ENCODE measurements at regions not wholly inside any gene's neighbourhood (a gene's known extent, or its start where the extent isn't known, plus 50 kb on each side); places are given as distances from the start of the nearest gene placed in this dataset.
"Not testable (repeated sequence)": the region's sequence is repeated elsewhere in the genome, so short reads cannot be mapped to it uniquely, and the experiment has no call there.

- H3K27ac ChIP-seq (ENCODE audit: low read depth, low read length) = no peak overlapping the region
- no peak overlapping the region for H3K9ac ChIP-seq (ENCODE audit: low read depth, low read length)
- no peaks in the 10 kb centered on the region for H3K27me3 ChIP-seq (ENCODE audit: insufficient read depth, low read length)
- no peak overlapping the region for H3K4me3 ChIP-seq (ENCODE audit: low read length)
- no peaks in the 10 kb centered on the region for H3K9me3 ChIP-seq (ENCODE audit: insufficient read depth, low read depth, low read length)
- H3K36me3 ChIP-seq (ENCODE audit: insufficient read depth, low read length) = no peaks in the 10 kb centered on the region
- 96% methylated on average over 11 of the region's 12 CpGs for WGBS
- no peaks in the 10 kb centered on the region for H3K4me1 ChIP-seq (ENCODE audit: insufficient read depth, low read length)
Observed at GRCh38 chr7:68725843-68726785, 872.2 kb upstream of the AUTS2 start.

- not testable (repeated sequence) for H3K9me3 ChIP-seq (ENCODE audit: insufficient read depth, low read depth, low read length); H3K4me3 ChIP-seq (ENCODE audit: low read length); H3K27ac ChIP-seq (ENCODE audit: low read depth, low read length); H3K9ac ChIP-seq (ENCODE audit: low read depth, low read length); H3K27me3 ChIP-seq (ENCODE audit: insufficient read depth, low read length); H3K36me3 ChIP-seq (ENCODE audit: insufficient read depth, low read length); H3K4me1 ChIP-seq (ENCODE audit: insufficient read depth, low read length)
- 97% methylated on average over 6 of the region's 6 CpGs for WGBS
Observed at GRCh38 chr7:68728720-68729119, 869.6 kb upstream of the AUTS2 start.

GRCh38 chr7:68729371-68729770 is 868.9 kb upstream of the AUTS2 start:
- Histone ChIP-seq H3K27me3 (ENCODE audit: insufficient read depth, low read length) (no peaks in the 10 kb centered on the region), H3K36me3 (ENCODE audit: insufficient read depth, low read length) (no peaks in the 10 kb centered on the region), H3K4me3 (ENCODE audit: low read length) (no peak overlapping the region), H3K9ac (ENCODE audit: low read depth, low read length) (no peak overlapping the region), H3K9me3 (ENCODE audit: insufficient read depth, low read depth, low read length) (no peaks in the 10 kb centered on the region), H3K27ac (ENCODE audit: low read depth, low read length) (no peak overlapping the region), H3K4me1 (ENCODE audit: insufficient read depth, low read length) (peaks cover 3% of the 10 kb centered on the region; the same call in 1 of the 2 replicates)
- 91% methylated on average over 7 of the region's 7 CpGs for WGBS

GRCh38 chr7:68730194-68730593 is 868.1 kb upstream of the AUTS2 start:
- peaks cover 3% of the 10 kb centered on the region; the same call in 1 of the 2 replicates for H3K4me1 ChIP-seq (ENCODE audit: insufficient read depth, low read length)
- no peaks in the 10 kb centered on the region for H3K27me3 ChIP-seq (ENCODE audit: insufficient read depth, low read length)
- no peak overlapping the region for H3K9ac ChIP-seq (ENCODE audit: low read depth, low read length)
- no peaks in the 10 kb centered on the region for H3K9me3 ChIP-seq (ENCODE audit: insufficient read depth, low read depth, low read length)
- no peak overlapping the region for H3K27ac ChIP-seq (ENCODE audit: low read depth, low read length)
- H3K36me3 ChIP-seq (ENCODE audit: insufficient read depth, low read length) = no peaks in the 10 kb centered on the region
- WGBS = 75% methylated on average over 2 of the region's 2 CpGs
- H3K4me3 ChIP-seq (ENCODE audit: low read length) = no peak overlapping the region

GRCh38 chr7:68730964-68731363 is 867.3 kb upstream of the AUTS2 start:
- no peak overlapping the region for H3K4me3 ChIP-seq (ENCODE audit: low read length)
- no peaks in the 10 kb centered on the region for H3K36me3 ChIP-seq (ENCODE audit: insufficient read depth, low read length)
- H3K4me1 ChIP-seq (ENCODE audit: insufficient read depth, low read length) = peaks cover 3% of the 10 kb centered on the region; the same call in 1 of the 2 replicates
- no peaks in the 10 kb centered on the region for H3K27me3 ChIP-seq (ENCODE audit: insufficient read depth, low read length)
- H3K27ac ChIP-seq (ENCODE audit: low read depth, low read length) = no peak overlapping the region
- H3K9ac ChIP-seq (ENCODE audit: low read depth, low read length) = no peak overlapping the region
- no peaks in the 10 kb centered on the region for H3K9me3 ChIP-seq (ENCODE audit: insufficient read depth, low read depth, low read length)

- Histone ChIP-seq H3K27ac (ENCODE audit: low read depth, low read length) (no peak overlapping the region), H3K4me3 (ENCODE audit: low read length) (no peak overlapping the region), H3K4me1 (ENCODE audit: insufficient read depth, low read length) (peaks cover 3% of the 10 kb centered on the region; the same call in 1 of the 2 replicates), H3K36me3 (ENCODE audit: insufficient read depth, low read length) (no peaks in the 10 kb centered on the region), H3K9ac (ENCODE audit: low read depth, low read length) (no peak overlapping the region), H3K9me3 (ENCODE audit: insufficient read depth, low read depth, low read length) (no peaks in the 10 kb centered on the region), H3K27me3 (ENCODE audit: insufficient read depth, low read length) (no peaks in the 10 kb centered on the region)
- 89% methylated on average over 8 of the region's 8 CpGs for WGBS
Observed at GRCh38 chr7:68733219-68734153, 864.8 kb upstream of the AUTS2 start.

- Histone ChIP-seq H3K36me3 (ENCODE audit: insufficient read depth, low read length) (no peaks in the 10 kb centered on the region), H3K9me3 (ENCODE audit: insufficient read depth, low read depth, low read length) (no peaks in the 10 kb centered on the region), H3K4me3 (ENCODE audit: low read length) (no peak overlapping the region), H3K27me3 (ENCODE audit: insufficient read depth, low read length) (no peaks in the 10 kb centered on the region), H3K9ac (ENCODE audit: low read depth, low read length) (no peak overlapping the region), H3K4me1 (ENCODE audit: insufficient read depth, low read length) (peaks cover 3% of the 10 kb centered on the region; the same call in 1 of the 2 replicates), H3K27ac (ENCODE audit: low read depth, low read length) (no peak overlapping the region)
- WGBS = 91% methylated on average over 5 of the region's 5 CpGs
Observed at GRCh38 chr7:68734431-68734830, 863.8 kb upstream of the AUTS2 start.

GRCh38 chr7:68739306-68739705 is 859.0 kb upstream of the AUTS2 start:
- no peaks in the 10 kb centered on the region for H3K4me1 ChIP-seq (ENCODE audit: insufficient read depth, low read length)
- H3K36me3 ChIP-seq (ENCODE audit: insufficient read depth, low read length) = no peaks in the 10 kb centered on the region
- H3K9me3 ChIP-seq (ENCODE audit: insufficient read depth, low read depth, low read length) = no peaks in the 10 kb centered on the region
- WGBS = 95% methylated on average over 5 of the region's 5 CpGs
- H3K9ac ChIP-seq (ENCODE audit: low read depth, low read length) = no peak overlapping the region
- H3K4me3 ChIP-seq (ENCODE audit: low read length) = no peak overlapping the region
- no peak overlapping the region for H3K27ac ChIP-seq (ENCODE audit: low read depth, low read length)
- H3K27me3 ChIP-seq (ENCODE audit: insufficient read depth, low read length) = no peaks in the 10 kb centered on the region

- H3K9me3 ChIP-seq (ENCODE audit: insufficient read depth, low read depth, low read length) = no peaks in the 10 kb centered on the region
- no peaks in the 10 kb centered on the region for H3K4me1 ChIP-seq (ENCODE audit: insufficient read depth, low read length)
- no peak overlapping the region for H3K4me3 ChIP-seq (ENCODE audit: low read length)
- no peaks in the 10 kb centered on the region for H3K36me3 ChIP-seq (ENCODE audit: insufficient read depth, low read length)
- no peak overlapping the region for H3K27ac ChIP-seq (ENCODE audit: low read depth, low read length)
- H3K9ac ChIP-seq (ENCODE audit: low read depth, low read length) = no peak overlapping the region
- WGBS = 88% methylated on average over 5 of the region's 5 CpGs
- no peaks in the 10 kb centered on the region for H3K27me3 ChIP-seq (ENCODE audit: insufficient read depth, low read length)
Observed at GRCh38 chr7:68744036-68744435, 854.2 kb upstream of the AUTS2 start.

- 94% methylated on average over 13 of the region's 14 CpGs for WGBS
- Histone ChIP-seq H3K9ac (ENCODE audit: low read depth, low read length) (no peak overlapping the region), H3K36me3 (ENCODE audit: insufficient read depth, low read length) (no peaks in the 10 kb centered on the region), H3K27me3 (ENCODE audit: insufficient read depth, low read length) (no peaks in the 10 kb centered on the region), H3K4me1 (ENCODE audit: insufficient read depth, low read length) (no peaks in the 10 kb centered on the region), H3K4me3 (ENCODE audit: low read length) (no peak overlapping the region), H3K27ac (ENCODE audit: low read depth, low read length) (no peak overlapping the region), H3K9me3 (ENCODE audit: insufficient read depth, low read depth, low read length) (no peaks in the 10 kb centered on the region)
Observed at GRCh38 chr7:68748934-68749900, 849.1 kb upstream of the AUTS2 start.
